IMR-90 (cell line): ENCODE measurements at regions not wholly inside any gene's neighbourhood (a gene's known extent, or its start where the extent isn't known, plus 50 kb on each side); places are given as distances from the start of the nearest gene placed in this dataset.

Experiments
- ATAC-seq: fragments of 200-7000 bp; cut with Tn5 transposase; 2 replicates; pipeline ENCODE4 v1.9.1; 2020; ENCODE audit warnings: low read depth, mild to moderate bottlenecking, moderate library complexity
- BruUV-seq: library from RNA; stranded (reverse); fragments of 400-500 nt; replicated peaks from 2 replicates; lab custom pipeline; 2021; lab: Mats Ljungman, UMichigan
- CTCF ChIA-PET: fragments of 300-600 bp; formaldehyde crosslinking; extraction: SDS; loops from one replicate; lab custom pipeline; 2021; ENCODE audit warnings: antibody characterized with exemption; lab: Yijun Ruan, JAX
- POLR2A ChIA-PET: fragments of 300-600 bp; sonication (Branson Sonifier 250); formaldehyde crosslinking; loops from one replicate; lab custom pipeline; 2022; ENCODE audit warnings: antibody characterized with exemption; ENCODE audit not compliant: unreplicated experiment; lab: Charles Lee
- DNase-seq: peaks from one replicate; pipeline ENCODE4 v3.0.0; 2013
- H2AFZ ChIP-seq: replicated peaks from 2 replicates; pipeline ENCODE3; 2013; ENCODE audit warnings: low read length, mild to moderate bottlenecking; ENCODE audit not compliant: poor library complexity
- H2AK5ac ChIP-seq: 2 replicates; pipeline ENCODE4 v1.6.1; 2013; ENCODE audit warnings: low read depth, low read length, inconsistent platforms
- H2AK9ac ChIP-seq: replicated peaks from 2 replicates; pipeline ENCODE3; 2013; ENCODE audit warnings: mild to moderate bottlenecking, low read depth, low read length, moderate library complexity; ENCODE audit not compliant: poor library complexity
- H2BK120ac ChIP-seq: 2 replicates; pipeline ENCODE4 v1.6.1; 2013; ENCODE audit warnings: low read depth, low read length, inconsistent platforms
- H2BK15ac ChIP-seq: 3 replicates; pipeline ENCODE4 v1.6.1; 2013; ENCODE audit warnings: low read depth, low read length, inconsistent platforms
- H2BK20ac ChIP-seq: 2 replicates; pipeline ENCODE4 v1.6.1; 2013; ENCODE audit warnings: low read depth, mild to moderate bottlenecking, inconsistent platforms, low read length, moderate library complexity
- H2BK5ac ChIP-seq: 2 replicates; pipeline ENCODE4 v1.6.1; 2013; ENCODE audit warnings: mild to moderate bottlenecking, low read depth, low read length, inconsistent platforms; ENCODE audit not compliant: poor library complexity, severe bottlenecking
- H3K14ac ChIP-seq: replicated peaks from 2 replicates; pipeline ENCODE4 v1.6.1; 2013; ENCODE audit warnings: low read depth, low read length, inconsistent platforms
- H3K18ac ChIP-seq: 2 replicates; pipeline ENCODE4 v1.6.1; 2013; ENCODE audit warnings: low read depth, low read length, control low read depth
- H3K23ac ChIP-seq: 2 replicates; pipeline ENCODE4 v1.6.1; 2013; ENCODE audit warnings: low read depth, low read length, inconsistent platforms
- H3K27ac ChIP-seq: 2 replicates; pipeline ENCODE4 v1.5.1; 2013; ENCODE audit warnings: mild to moderate bottlenecking, control low read depth, low read length; ENCODE audit not compliant: insufficient read depth
- H3K27me3 ChIP-seq: 2 replicates; pipeline ENCODE4 v1.6.1; 2013; ENCODE audit warnings: low read length; ENCODE audit not compliant: control insufficient read depth, insufficient read depth
- H3K36me3 ChIP-seq: 2 replicates; pipeline ENCODE4 v1.6.1; 2013; ENCODE audit warnings: low read length, mixed read lengths; ENCODE audit not compliant: control insufficient read depth, insufficient read depth
- H3K4ac ChIP-seq: 2 replicates; pipeline ENCODE4 v1.6.1; 2013; ENCODE audit warnings: low read depth, low read length, inconsistent platforms
- H3K4me1 ChIP-seq: 2 replicates; pipeline ENCODE4 v1.6.1; 2013; ENCODE audit warnings: low read length, mixed read lengths; ENCODE audit not compliant: control insufficient read depth, insufficient read depth
- H3K4me2 ChIP-seq: 2 replicates; pipeline ENCODE4 v1.6.1; 2013; ENCODE audit warnings: low read depth, mild to moderate bottlenecking, control low read depth, low read length, moderate library complexity
- H3K4me3 ChIP-seq: 2 replicates; pipeline ENCODE4 v1.5.1; 2013; ENCODE audit warnings: low read depth, mild to moderate bottlenecking, control low read depth, low read length, moderate library complexity; ENCODE audit not compliant: insufficient read depth
- H3K56ac ChIP-seq: 2 replicates; pipeline ENCODE4 v1.6.1; 2013; ENCODE audit warnings: low read length, inconsistent platforms; ENCODE audit not compliant: insufficient read depth; ENCODE audit errors: extremely low read depth
- H3K79me1 ChIP-seq, 2 experiments: 2 replicates each; pipeline ENCODE4 v1.6.1; 2013; ENCODE audit warnings: low read length in 2 of 2, inconsistent platforms in 1 of 2, low read depth in 1 of 2
- H3K9ac ChIP-seq: 2 replicates; pipeline ENCODE4 v1.6.1; 2013; ENCODE audit warnings: low read depth, low read length, control low read depth
- H3K9me1 ChIP-seq: 2 replicates; pipeline ENCODE4 v1.6.1; 2013; ENCODE audit warnings: low read length, inconsistent platforms; ENCODE audit not compliant: insufficient read depth
- H3K9me3 ChIP-seq: 2 replicates; pipeline ENCODE4 v1.6.1; 2013; ENCODE audit warnings: low read length; ENCODE audit not compliant: control insufficient read depth, insufficient read depth
- H4K20me1 ChIP-seq: 2 replicates; pipeline ENCODE4 v1.6.1; 2013; ENCODE audit warnings: low read length, inconsistent platforms; ENCODE audit not compliant: insufficient read depth
- H4K5ac ChIP-seq: 2 replicates; pipeline ENCODE4 v1.6.1; 2013; ENCODE audit warnings: mild to moderate bottlenecking, low read depth, low read length, control low read depth
- H4K8ac ChIP-seq, 2 experiments: 2 replicates each; pipeline ENCODE4 v1.6.1; 2013; ENCODE audit warnings: low read depth in 2 of 2, low read length in 2 of 2, control low read depth in 1 of 2, inconsistent platforms in 1 of 2
- H4K91ac ChIP-seq: 2 replicates; pipeline ENCODE4 v1.6.1; 2013; ENCODE audit warnings: low read depth, low read length, inconsistent platforms; ENCODE audit not compliant: insufficient read depth
- BHLHE40 ChIP-seq: fragments of 150-350 bp; IDR thresholded peaks from 2 replicates; pipeline ENCODE4 v1.6.1; 2016; ENCODE audit warnings: mild to moderate bottlenecking, low read depth, low read length
- CEBPB ChIP-seq: IDR thresholded peaks from 2 replicates; pipeline ENCODE4 v1.6.1; 2012; ENCODE audit warnings: low read depth, low read length, improper control_type of control experiment
- CHD1 ChIP-seq: IDR thresholded peaks from 2 replicates; pipeline ENCODE4 v1.6.1; 2012; ENCODE audit warnings: low read depth, low read length, improper control_type of control experiment
- ELK1 ChIP-seq: fragments of 150-350 bp; IDR thresholded peaks from 2 replicates; pipeline ENCODE4 v1.6.1; 2016; ENCODE audit warnings: low read depth, mild to moderate bottlenecking, low read length, moderate library complexity, borderline replicate concordance
- FOS ChIP-seq: fragments of 150-350 bp; IDR thresholded peaks from 2 replicates; pipeline ENCODE4 v1.6.1; 2016; ENCODE audit warnings: low read depth, low read length
- MAFK ChIP-seq: IDR thresholded peaks from 2 replicates; pipeline ENCODE4 v1.6.1; 2012; ENCODE audit warnings: low read depth, low read length, improper control_type of control experiment
- MAZ ChIP-seq: IDR thresholded peaks from 2 replicates; pipeline ENCODE4 v1.6.1; 2012; ENCODE audit warnings: low read depth, mild to moderate bottlenecking, low read length, improper control_type of control experiment, moderate library complexity, borderline replicate concordance
- MXI1 ChIP-seq: IDR thresholded peaks from 2 replicates; pipeline ENCODE4 v1.6.1; 2012; ENCODE audit warnings: low read depth, mild to moderate bottlenecking, low read length, moderate library complexity, borderline replicate concordance
- NFE2L2 ChIP-seq: fragments of 150-350 bp; IDR thresholded peaks from 2 replicates; pipeline ENCODE4 v1.6.1; 2016; ENCODE audit warnings: low read depth, mild to moderate bottlenecking, low read length
- POLR2A ChIP-seq: IDR thresholded peaks from 2 replicates; pipeline ENCODE4 v1.6.1; 2012; ENCODE audit warnings: mild to moderate bottlenecking, low read depth, low read length
- RAD21 ChIP-seq: IDR thresholded peaks from 2 replicates; pipeline ENCODE4 v1.6.1; 2012; ENCODE audit warnings: low read length, improper control_type of control experiment
- RCOR1 ChIP-seq: IDR thresholded peaks from 2 replicates; pipeline ENCODE4 v1.6.1; 2012; ENCODE audit warnings: mild to moderate bottlenecking, low read length, improper control_type of control experiment; ENCODE audit not compliant: insufficient replicate concordance
- RFX5 ChIP-seq: IDR thresholded peaks from 2 replicates; pipeline ENCODE4 v1.8.0; 2012; ENCODE audit warnings: low read depth, mild to moderate bottlenecking, low read length, moderate library complexity
- SMC3 ChIP-seq: fragments of 150-350 bp; IDR thresholded peaks from 2 replicates; pipeline ENCODE4 v1.6.1; 2016; ENCODE audit warnings: low read depth, mild to moderate bottlenecking, antibody characterized with exemption, low read length, moderate library complexity
- USF2 ChIP-seq: fragments of 150-350 bp; IDR thresholded peaks from 2 replicates; pipeline ENCODE4 v1.6.1; 2017; ENCODE audit warnings: mild to moderate bottlenecking, antibody characterized with exemption, low read length, low read depth
- WGBS, 2 experiments: methylation state at CpG; one replicate each; pipeline versions ENCODE4 v1.1.5 to v1.1.7; 2013; ENCODE audit warnings: missing lambda C conversion rate in 2 of 2; ENCODE audit not compliant: insufficient read length in 1 of 2; ENCODE audit errors: extremely low coverage in 2 of 2; 5-methylcytosine and 5-hydroxymethylcytosine counted together
- dilution Hi-C: fragments of 300-500 bp; cut with HindIII; formaldehyde crosslinking; loops from one replicate; pipeline ENCODE4 v1.14.3; 2018; ENCODE audit warnings: low sequenced_read_pairs; ENCODE audit not compliant: unreplicated experiment
- in situ Hi-C: fragments of 300-500 bp; cut with MboI; formaldehyde crosslinking; loops from 3 replicates; pipeline ENCODE4 v1.14.3; 2019; ENCODE audit warnings: low sequenced_read_pairs, inconsistent platforms, mixed read lengths
- intact Hi-C: fragments of 100-400 bp; cut with micrococcal nuclease; formaldehyde crosslinking; loops from 2 replicates; pipeline ENCODE4 v1.10.0; 2022
- TF ChIP-seq, protein P1 (sequence below): conservative IDR thresholded peaks from 2 replicates; pipeline ENCODE4 v1.5.1; 2012; ENCODE audit warnings: mild to moderate bottlenecking, low read depth, low read length, improper control_type of control experiment

DNA sequence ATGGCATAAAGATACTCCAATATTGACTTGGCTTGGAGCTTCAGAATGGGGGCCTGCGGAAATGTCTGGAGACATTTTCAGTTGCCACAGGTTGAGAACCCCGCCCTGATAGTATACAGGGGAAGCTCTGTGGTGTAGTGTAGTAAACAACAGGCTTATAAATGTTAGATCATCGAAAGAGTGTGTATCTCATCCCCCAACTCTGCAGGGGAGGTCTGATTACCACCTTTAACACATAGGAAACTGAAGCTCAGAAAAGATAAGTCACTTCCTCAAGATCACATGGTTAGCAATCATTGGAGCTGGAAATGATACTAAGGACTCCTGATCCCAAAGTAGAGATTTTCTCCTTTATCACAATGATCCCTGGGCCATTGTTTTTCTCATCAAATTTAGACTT, 144.5 kb upstream of the BMPER start:
- in situ Hi-C loops (loop anchor here (10.0 kb wide), 1 partner anchor 134 kb away; no protein-coding TSS in a partner anchor), intact Hi-C loops (no loop called here), dilution Hi-C loops (no loop called here)
- Histone ChIP-seq H4K5ac (no peak overlapping the region), H3K56ac (no peak overlapping the region), H3K27me3 (no peaks in the 10 kb centered on the region), H3K14ac (no peak overlapping the region), H4K91ac (no peak overlapping the region), H4K20me1 (no peaks in the 10 kb centered on the region), H2AK5ac (no peak overlapping the region), H4K8ac (no peak overlapping the region), H3K18ac (no peak overlapping the region), H3K4me1 (peaks cover 7% of the 10 kb centered on the region), H2BK120ac (no peak overlapping the region), H3K79me1 (no peaks in the 10 kb centered on the region), H2AFZ (no peak overlapping the region), H2BK20ac (no peak overlapping the region), H3K9me3 (no peaks in the 10 kb centered on the region), H3K4me3 (no peak overlapping the region), H2AK9ac (no peak overlapping the region), H2BK5ac (no peak overlapping the region), H3K9me1 (no peaks in the 10 kb centered on the region), H3K4me2 (no peak overlapping the region), H3K4ac (no peak overlapping the region), H3K27ac (no peak overlapping the region), H3K23ac (no peak overlapping the region), H3K36me3 (no peaks in the 10 kb centered on the region), H2BK15ac (no peak overlapping the region), H3K9ac (no peak overlapping the region)
- ChIA-PET POLR2A (no interaction called here), CTCF (interaction anchor here (1.7 kb wide), 1 partner anchor 147 kb away, joined by 5 read pairs; no protein-coding TSS in a partner anchor)
- TF ChIP-seq MAFK (no peak), CHD1 (no peak), ELK1 (no peak), RFX5 (no peak), RCOR1 (no peak), FOS (no peak), SMC3 (no peak), BHLHE40 (no peak), MAZ (no peak), MXI1 (no peak), NFE2L2 (no peak), RAD21 (no peak), POLR2A (no peak), CEBPB (no peak), USF2 (no peak)
- TF ChIP-seq, protein P1, sequence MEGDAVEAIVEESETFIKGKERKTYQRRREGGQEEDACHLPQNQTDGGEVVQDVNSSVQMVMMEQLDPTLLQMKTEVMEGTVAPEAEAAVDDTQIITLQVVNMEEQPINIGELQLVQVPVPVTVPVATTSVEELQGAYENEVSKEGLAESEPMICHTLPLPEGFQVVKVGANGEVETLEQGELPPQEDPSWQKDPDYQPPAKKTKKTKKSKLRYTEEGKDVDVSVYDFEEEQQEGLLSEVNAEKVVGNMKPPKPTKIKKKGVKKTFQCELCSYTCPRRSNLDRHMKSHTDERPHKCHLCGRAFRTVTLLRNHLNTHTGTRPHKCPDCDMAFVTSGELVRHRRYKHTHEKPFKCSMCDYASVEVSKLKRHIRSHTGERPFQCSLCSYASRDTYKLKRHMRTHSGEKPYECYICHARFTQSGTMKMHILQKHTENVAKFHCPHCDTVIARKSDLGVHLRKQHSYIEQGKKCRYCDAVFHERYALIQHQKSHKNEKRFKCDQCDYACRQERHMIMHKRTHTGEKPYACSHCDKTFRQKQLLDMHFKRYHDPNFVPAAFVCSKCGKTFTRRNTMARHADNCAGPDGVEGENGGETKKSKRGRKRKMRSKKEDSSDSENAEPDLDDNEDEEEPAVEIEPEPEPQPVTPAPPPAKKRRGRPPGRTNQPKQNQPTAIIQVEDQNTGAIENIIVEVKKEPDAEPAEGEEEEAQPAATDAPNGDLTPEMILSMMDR: no peak
- no TSS peak for BruUV-seq
- no peak for DNase-seq
- no peak for ATAC-seq
- WGBS, 2 experiments: no CpG with 5 or more reads among the region's 3 CpGs
